Stomach (tissue), 4 donors: ENCODE measurements at regions not wholly inside any gene's neighbourhood (a gene's known extent, or its start where the extent isn't known, plus 50 kb on each side); places are given as distances from the start of the nearest gene placed in this dataset.

Experiments
- POLR2A ChIP-seq, 4 donors: fragments of 450-650 bp; IDR thresholded peaks; one replicate each; pipeline ENCODE4 v1.6.1; 2016; ENCODE audit warnings: antibody characterized with exemption in 4 of 4, control low read depth in 2 of 4, mild to moderate bottlenecking in 1 of 4, moderate library complexity in 1 of 4
- TF ChIP-seq, protein P1 (sequence below), 7 experiments: fragments of 450-650 bp in 4 of 7; fragments of 200-600 bp in 3 of 7; sonication (generic) in 3 of 7; IDR thresholded peaks; one replicate each; pipeline ENCODE4 v1.5.1; 2016 to 2019; ENCODE audit warnings: antibody characterized with exemption in 7 of 7, control low read depth in 2 of 7, mild to moderate bottlenecking in 1 of 7

DNA sequence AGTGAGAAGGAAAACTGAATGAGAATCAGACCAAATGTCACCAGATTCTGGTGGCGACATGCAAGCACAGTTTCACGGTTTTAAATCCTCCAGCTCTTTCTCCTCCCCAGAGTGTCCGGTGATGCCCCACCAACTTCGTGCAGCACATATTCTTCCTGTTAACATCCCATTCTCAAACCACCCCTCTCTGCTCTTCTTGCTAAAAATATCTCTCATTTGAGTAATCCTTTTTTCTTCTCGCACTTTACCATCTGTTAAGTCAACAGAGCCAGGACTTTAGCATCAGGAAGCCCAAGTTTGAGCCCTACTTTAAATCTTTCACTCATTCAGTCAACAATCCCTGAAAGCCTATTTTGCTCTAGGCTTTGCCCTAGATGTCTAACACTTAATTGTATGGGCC lies 68.2 kb upstream of the VGLL4 start:
- TF ChIP-seq POLR2A (IDR thresholded peaks at IDR 0.05), result no peak
- TF ChIP-seq, protein P1, sequence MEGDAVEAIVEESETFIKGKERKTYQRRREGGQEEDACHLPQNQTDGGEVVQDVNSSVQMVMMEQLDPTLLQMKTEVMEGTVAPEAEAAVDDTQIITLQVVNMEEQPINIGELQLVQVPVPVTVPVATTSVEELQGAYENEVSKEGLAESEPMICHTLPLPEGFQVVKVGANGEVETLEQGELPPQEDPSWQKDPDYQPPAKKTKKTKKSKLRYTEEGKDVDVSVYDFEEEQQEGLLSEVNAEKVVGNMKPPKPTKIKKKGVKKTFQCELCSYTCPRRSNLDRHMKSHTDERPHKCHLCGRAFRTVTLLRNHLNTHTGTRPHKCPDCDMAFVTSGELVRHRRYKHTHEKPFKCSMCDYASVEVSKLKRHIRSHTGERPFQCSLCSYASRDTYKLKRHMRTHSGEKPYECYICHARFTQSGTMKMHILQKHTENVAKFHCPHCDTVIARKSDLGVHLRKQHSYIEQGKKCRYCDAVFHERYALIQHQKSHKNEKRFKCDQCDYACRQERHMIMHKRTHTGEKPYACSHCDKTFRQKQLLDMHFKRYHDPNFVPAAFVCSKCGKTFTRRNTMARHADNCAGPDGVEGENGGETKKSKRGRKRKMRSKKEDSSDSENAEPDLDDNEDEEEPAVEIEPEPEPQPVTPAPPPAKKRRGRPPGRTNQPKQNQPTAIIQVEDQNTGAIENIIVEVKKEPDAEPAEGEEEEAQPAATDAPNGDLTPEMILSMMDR (IDR thresholded peaks at IDR 0.05), result no peak
